BLaER1 treated with 17β-estradiol and CSF1 and Interleukin-3, amounts not matched to agents 10 nM and 100 nM (cell line): ENCODE measurements at regions not wholly inside any gene's neighbourhood (a gene's known extent, or its start where the extent isn't known, plus 50 kb on each side); places are given as distances from the start of the nearest gene placed in this dataset.

Experiments
- H3K27ac ChIP-seq, 11 experiments: shearing (Covaris generic); formaldehyde crosslinking; 2 replicates each; pipeline ENCODE4 v1.8.1; 2022
- H3K27me3 ChIP-seq, 11 experiments: shearing (Covaris generic); formaldehyde crosslinking; 2 replicates each; pipeline ENCODE4 v1.8.1; 2022
- H3K36me3 ChIP-seq, 11 experiments: shearing (Covaris generic); formaldehyde crosslinking; 2 replicates each; pipeline ENCODE4 v1.8.1; 2022
- H3K4me1 ChIP-seq, 10 experiments: shearing (Covaris generic); formaldehyde crosslinking; 2 replicates each; pipeline ENCODE4 v1.8.1; 2022
- H3K4me2 ChIP-seq, 11 experiments: shearing (Covaris generic); formaldehyde crosslinking; 2 replicates each; pipeline ENCODE4 v1.8.1; 2022
- H3K4me3 ChIP-seq, 10 experiments: shearing (Covaris generic); formaldehyde crosslinking; 2 replicates each; pipeline ENCODE4 v1.8.1; 2022
- H3K9ac ChIP-seq, 11 experiments: shearing (Covaris generic); formaldehyde crosslinking; 2 replicates each; pipeline ENCODE4 v1.8.1; 2022
- H3K9me3 ChIP-seq, 11 experiments: shearing (Covaris generic); formaldehyde crosslinking; replicated peaks in 1 of 11; 2 replicates each; pipeline ENCODE4 v1.8.1; 2022
- H4K20me1 ChIP-seq, 11 experiments: shearing (Covaris generic); formaldehyde crosslinking; 2 replicates each; pipeline ENCODE4 v1.8.1; 2022
- Cebpa-rat ChIP-seq, 11 experiments: shearing (Covaris generic); IDR thresholded peaks; 2 replicates each; pipeline ENCODE4 v1.8.1; 2022

DNA sequence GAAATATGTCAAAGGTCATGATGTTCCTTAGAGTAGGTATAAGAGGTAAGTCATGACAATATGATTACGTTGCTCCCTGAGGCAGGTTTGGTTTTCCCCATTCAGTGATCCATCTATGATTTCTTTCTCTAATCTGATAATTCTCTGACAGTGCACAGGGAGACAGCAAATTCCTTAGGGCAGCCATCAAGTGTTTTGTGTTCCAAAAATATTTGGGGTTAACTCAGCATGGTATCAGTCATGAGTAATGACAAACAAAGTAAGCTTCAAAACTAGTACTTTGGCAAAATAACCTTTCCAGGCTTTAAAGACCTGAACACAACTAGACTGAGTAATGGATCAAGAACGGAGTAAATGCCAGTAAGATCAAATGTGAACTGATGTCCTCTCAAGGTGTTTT is 55.3 kb upstream of the SPATA31E1 start:
- H3K4me1 ChIP-seq: peaks cover 0 to 16% (median 0%) of the 10 kb centered on the region in 10 experiments; a peak in 5 of 20 replicates
- no peak overlapping the region for H3K27ac ChIP-seq
- no peaks in the 10 kb centered on the region for H4K20me1 ChIP-seq
- H3K9me3 ChIP-seq: peaks cover 11 to 26% (median 16%) of the 10 kb centered on the region in 11 experiments
- H3K36me3 ChIP-seq: no peaks in the 10 kb centered on the region
- H3K27me3 ChIP-seq: no peaks in the 10 kb centered on the region
- H3K9ac ChIP-seq: no peak overlapping the region
- no peak overlapping the region for H3K4me3 ChIP-seq
- TF ChIP-seq Cebpa-rat (IDR thresholded peaks at IDR 0.05): no peak
- H3K4me2 ChIP-seq: no peak overlapping the region

DNA sequence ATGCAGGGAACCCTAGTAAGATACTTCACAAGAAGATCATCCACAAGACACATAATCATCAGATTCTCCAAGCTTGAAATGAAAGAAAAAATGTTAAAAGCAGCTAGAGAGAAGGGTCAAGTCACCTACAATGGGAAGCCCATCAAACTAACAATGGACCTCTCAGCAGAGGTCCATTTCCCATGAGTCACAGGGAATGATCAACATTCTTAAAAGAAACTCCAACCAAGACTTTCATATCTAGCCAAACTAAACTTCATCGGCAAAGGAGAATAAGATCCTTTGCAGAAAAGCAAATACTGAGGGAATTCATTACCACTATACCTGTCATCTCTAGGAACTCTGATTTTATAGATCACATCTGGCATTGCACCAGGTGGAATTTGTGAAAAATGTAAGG is 52.9 kb upstream of the SPATA31E1 start:
- H3K9ac ChIP-seq: no peak overlapping the region
- no peaks in the 10 kb centered on the region for H4K20me1 ChIP-seq
- H3K27me3 ChIP-seq: 0 out of 22 replicates have a peak, but pooled peaks cover 0 to 13% (median 0%) of the 10 kb centered on the region in 11 experiments
- H3K4me3 ChIP-seq: no peak overlapping the region
- no peak overlapping the region for H3K4me2 ChIP-seq
- no peaks in the 10 kb centered on the region for H3K36me3 ChIP-seq
- no peak overlapping the region for H3K27ac ChIP-seq
- peaks cover 4 to 9% (median 6%) of the 10 kb centered on the region in 11 experiments; a peak in 18 of 22 replicates for H3K9me3 ChIP-seq
- TF ChIP-seq Cebpa-rat (IDR thresholded peaks at IDR 0.05): no peak
- peaks cover 0 to 16% (median 0%) of the 10 kb centered on the region in 10 experiments; a peak in 5 of 20 replicates for H3K4me1 ChIP-seq

DNA sequence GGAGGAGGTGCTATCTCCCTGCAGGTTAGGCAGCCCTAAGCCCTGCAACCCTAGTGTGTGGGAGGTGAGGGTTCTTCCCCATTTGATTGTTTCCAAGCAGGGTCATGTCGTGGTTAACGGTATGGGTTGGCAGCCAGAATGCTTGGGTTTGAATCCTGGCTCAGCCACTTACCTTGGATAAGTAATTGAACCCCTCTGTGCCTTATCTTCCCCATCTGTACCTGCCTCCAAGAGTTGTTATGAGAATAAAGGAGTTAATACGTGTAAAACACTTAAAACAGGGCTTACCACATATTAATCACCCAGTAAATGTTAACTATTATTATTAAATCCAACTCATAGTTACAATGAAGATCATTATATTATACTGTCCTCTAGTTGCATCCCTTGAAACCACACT is 52.2 kb upstream of the SPATA31E1 start:
- Histone ChIP-seq H3K27ac (no peak overlapping the region), H3K4me3 (no peak overlapping the region), H4K20me1 (no peaks in the 10 kb centered on the region), H3K9me3 (peaks cover 0 to 2% (median 0%) of the 10 kb centered on the region in 11 experiments; a peak in 3 of 22 replicates), H3K36me3 (no peaks in the 10 kb centered on the region), H3K27me3 (0 out of 22 replicates have a peak, but pooled peaks cover 0 to 20% (median 0%) of the 10 kb centered on the region in 11 experiments), H3K4me1 (peaks cover 0 to 16% (median 0%) of the 10 kb centered on the region in 10 experiments; a peak in 5 of 20 replicates), H3K9ac (no peak overlapping the region), H3K4me2 (peak overlapping the region in 2 of 11 experiments; percentile 4 to 10; a peak in 1 of 22 replicates)
- TF ChIP-seq Cebpa-rat (IDR thresholded peaks at IDR 0.05): no peak

DNA sequence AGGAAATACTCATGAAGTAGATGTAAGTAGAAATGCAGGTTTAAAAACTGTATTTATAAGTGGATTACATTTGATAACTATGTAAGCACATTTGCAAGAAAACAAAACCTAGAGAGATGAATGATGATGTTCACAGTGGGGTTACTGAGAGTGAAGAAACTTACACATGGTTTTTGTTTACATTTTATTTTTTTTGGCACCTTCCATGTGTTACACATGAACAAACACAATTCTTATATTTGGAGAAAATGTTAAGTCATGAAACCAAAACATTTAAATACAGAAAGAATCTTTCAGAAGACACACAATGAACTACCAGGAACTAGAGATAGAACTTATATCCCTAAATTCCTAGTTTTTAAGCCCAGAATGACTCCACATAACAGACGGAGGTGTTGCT is 51.5 kb upstream of the SPATA31E1 start:
- 0 out of 22 replicates have a peak, but pooled peaks cover 0 to 26% (median 0%) of the 10 kb centered on the region in 11 experiments for H3K27me3 ChIP-seq
- no peak overlapping the region for H3K4me2 ChIP-seq
- peaks cover 0 to 15% (median 0%) of the 10 kb centered on the region in 10 experiments; a peak in 5 of 20 replicates for H3K4me1 ChIP-seq
- no peaks in the 10 kb centered on the region for H4K20me1 ChIP-seq
- no peak for TF ChIP-seq Cebpa-rat (IDR thresholded peaks at IDR 0.05)
- no peaks in the 10 kb centered on the region for H3K36me3 ChIP-seq
- H3K9me3 ChIP-seq: peaks cover 0 to under 1% (median 0%) of the 10 kb centered on the region in 11 experiments; a peak in 1 of 22 replicates
- no peak overlapping the region for H3K27ac ChIP-seq
- no peak overlapping the region for H3K9ac ChIP-seq
- no peak overlapping the region for H3K4me3 ChIP-seq
